Small intestine (tissue), 7 donors: ENCODE measurements at regions not wholly inside any gene's neighbourhood (a gene's known extent, or its start where the extent isn't known, plus 50 kb on each side); places are given as distances from the start of the nearest gene placed in this dataset.
A peak's percentile ranks its signal among the peaks of the same experiment; 100 is the strongest.

Experiments used
- DNase-seq, 2 donors: peaks; one replicate each; pipeline versions ENCODE4 v3.0.0 to v3.0.0-alpha.2; 2013
- FAIRE-seq: peaks from 2 replicates; lab custom pipeline; 2012; peaks lifted over from hg19 to GRCh38; lab: Jason Lieb, UNC
- H3K27ac ChIP-seq, 3 donors: one replicate each; pipeline ENCODE4 v1.5.1; 2013; ENCODE audit warnings: low read length in 2 of 3, mild to moderate bottlenecking in 2 of 3, control low read depth in 1 of 3, inconsistent platforms in 1 of 3, low read depth in 1 of 3, moderate library complexity in 1 of 3
- H3K27me3 ChIP-seq, 3 donors: one replicate each; pipeline ENCODE4 v1.6.1; 2013; ENCODE audit warnings: low read length in 3 of 3, inconsistent platforms in 1 of 3; ENCODE audit not compliant: control insufficient read depth in 3 of 3, insufficient read depth in 3 of 3
- H3K36me3 ChIP-seq, 3 donors: one replicate each; pipeline ENCODE4 v1.6.1; 2013; ENCODE audit warnings: low read length in 3 of 3, inconsistent platforms in 1 of 3, low read depth in 1 of 3, mild to moderate bottlenecking in 1 of 3, moderate library complexity in 1 of 3; ENCODE audit not compliant: control insufficient read depth in 3 of 3, insufficient read depth in 2 of 3
- H3K4me1 ChIP-seq, 3 donors: one replicate each; pipeline ENCODE4 v1.6.1; 2013; ENCODE audit warnings: low read length in 2 of 3, inconsistent platforms in 1 of 3, low read depth in 1 of 3, mild to moderate bottlenecking in 1 of 3, moderate library complexity in 1 of 3; ENCODE audit not compliant: control insufficient read depth in 3 of 3, insufficient read depth in 2 of 3
- H3K4me3 ChIP-seq, 3 donors: one replicate each; pipeline ENCODE4 v1.5.1; 2013; ENCODE audit warnings: low read length in 3 of 3, control low read depth in 1 of 3, inconsistent platforms in 1 of 3, low read depth in 1 of 3, mild to moderate bottlenecking in 1 of 3, moderate library complexity in 1 of 3
- H3K9me3 ChIP-seq, 2 donors: one replicate each; pipeline ENCODE4 v1.6.1; 2013; ENCODE audit warnings: low read depth in 1 of 2, low read length in 1 of 2; ENCODE audit not compliant: control insufficient read depth in 2 of 2, insufficient read depth in 1 of 2
- WGBS, 3 donors: extraction: QIAGEN DNeasy Blood & Tissue Kit; methylation state at CpG; one replicate each; pipeline ENCODE4 v1.1.7; 2013; 5-methylcytosine and 5-hydroxymethylcytosine counted together
- donor health status: healthy with polysubstance abuse.
- donor health status: control.
- donor health status: control.
- donor health status: Bipolar disorder and iron deficiency.
- donor health status: healthy.

DNA sequence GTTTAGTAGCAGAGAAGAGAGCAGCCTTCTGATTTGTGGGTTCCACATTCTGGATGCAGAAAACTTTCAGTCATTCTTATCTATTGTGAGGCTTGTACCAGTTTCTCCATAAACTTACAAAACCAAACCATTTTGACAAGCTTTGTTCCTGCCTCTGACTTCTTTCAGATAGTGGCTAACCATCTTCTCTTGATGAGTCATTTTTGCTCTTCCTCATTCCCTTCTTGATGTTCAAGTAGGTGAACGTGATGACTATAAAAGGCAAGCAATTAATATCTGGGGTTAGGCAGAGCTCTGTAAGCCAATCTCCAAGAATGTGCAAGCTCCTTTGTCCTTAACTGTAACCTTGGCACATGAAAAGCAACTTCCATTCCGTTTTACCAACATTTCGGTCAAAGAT lies 2083.1 kb upstream of the PIK3C3 start:
- no peak for FAIRE-seq
- WGBS, 3 donors: 43 to 71% (median 44%) methylated on average over 3 of the region's 3 CpGs
- Histone ChIP-seq H3K4me3 (no peak overlapping the region), H3K27ac (no peak overlapping the region), H3K4me1 (no peaks in the 10 kb centered on the region), H3K9me3 (no peaks in the 10 kb centered on the region), H3K27me3 (no peaks in the 10 kb centered on the region), H3K36me3 (no peaks in the 10 kb centered on the region)
- no peak for DNase-seq

DNA sequence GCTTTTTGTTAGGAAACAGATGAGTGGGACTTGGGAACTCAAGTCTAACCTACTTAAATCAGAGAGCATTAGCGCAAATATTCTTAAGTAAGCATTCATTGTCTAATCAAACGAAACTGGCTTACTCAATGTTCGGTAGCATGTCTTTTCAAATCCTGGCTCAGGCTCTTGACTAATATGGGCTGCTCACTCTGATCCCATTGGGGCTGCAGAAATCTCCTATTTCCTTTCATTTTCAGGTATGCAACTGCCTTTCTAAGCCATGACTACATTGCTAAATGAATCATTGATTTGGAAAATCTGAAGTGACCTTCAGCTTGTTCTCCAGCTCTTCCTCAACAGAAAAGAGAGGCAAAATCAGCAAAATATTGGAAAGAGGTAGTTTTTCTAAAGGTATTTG lies 2084.4 kb upstream of the PIK3C3 start:
- 56 to 68% (median 60%) methylated on average over 3 of the region's 3 CpGs for WGBS, 3 donors
- FAIRE-seq: no peak
- DNase-seq: no peak

DNA sequence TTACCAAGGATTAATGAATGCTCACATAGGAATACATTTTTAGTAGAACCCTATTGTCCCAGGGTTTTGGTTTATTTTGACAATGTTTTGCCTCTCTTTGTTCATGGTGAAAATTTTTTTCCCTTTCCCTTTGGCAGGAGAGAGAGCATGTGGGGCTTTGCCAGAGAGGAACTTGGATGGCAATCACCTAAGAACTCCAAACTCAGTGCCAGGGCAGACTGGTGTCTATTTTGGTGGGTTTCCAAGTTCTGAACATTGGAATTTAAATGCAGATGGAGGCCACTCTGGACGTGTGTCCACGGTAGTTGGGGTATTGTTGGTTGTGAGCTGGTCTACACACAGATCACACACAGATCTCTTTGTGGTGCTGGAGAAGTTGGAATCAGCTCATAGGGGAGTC lies 2091.1 kb upstream of the PIK3C3 start:
- no peaks in the 10 kb centered on the region for H3K9me3 ChIP-seq
- H3K27me3 ChIP-seq: no peaks in the 10 kb centered on the region
- H3K36me3 ChIP-seq: no peaks in the 10 kb centered on the region
- FAIRE-seq: no peak
- no peak overlapping the region for H3K27ac ChIP-seq
- no peak for DNase-seq
- no peak overlapping the region for H3K4me3 ChIP-seq
- no peaks in the 10 kb centered on the region for H3K4me1 ChIP-seq
- WGBS, 3 donors: 68 to 82% (median 69%) methylated on average over 2 of the region's 2 CpGs

More for the DNA sequence above, 2084.4 kb upstream of the PIK3C3 start:
- no peak overlapping the region for H3K4me3 ChIP-seq
- no peak overlapping the region for H3K27ac ChIP-seq
- no peaks in the 10 kb centered on the region for H3K36me3 ChIP-seq
- H3K27me3 ChIP-seq: no peaks in the 10 kb centered on the region
- no peaks in the 10 kb centered on the region for H3K9me3 ChIP-seq
- H3K4me1 ChIP-seq: no peaks in the 10 kb centered on the region

DNA sequence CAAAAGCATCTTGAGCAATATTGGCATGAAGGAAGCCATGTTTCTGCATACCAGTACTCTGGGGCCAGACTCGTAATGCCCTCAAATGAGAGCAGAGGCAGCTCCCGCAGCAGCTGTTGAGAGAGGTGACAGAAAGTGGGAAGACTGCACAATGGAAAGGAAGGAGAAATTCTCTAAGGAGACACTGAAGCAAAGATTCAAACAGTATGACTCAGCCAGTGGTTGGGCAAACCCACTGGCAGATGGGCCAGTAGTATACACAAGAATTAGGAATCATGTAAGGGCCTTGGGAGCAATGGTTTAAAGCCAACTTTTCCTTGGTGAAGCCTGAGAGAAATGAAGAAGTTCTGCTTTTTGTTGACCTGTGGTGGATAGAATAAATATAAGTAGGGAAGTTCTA lies 2092.7 kb upstream of the PIK3C3 start:
- H3K4me1 ChIP-seq: no peaks in the 10 kb centered on the region
- H3K27ac ChIP-seq: no peak overlapping the region
- DNase-seq (no peak), FAIRE-seq (no peak)
- H3K9me3 ChIP-seq: no peaks in the 10 kb centered on the region
- no peak overlapping the region for H3K4me3 ChIP-seq
- 90 to 94% (median 92%) methylated on average over 2 of the region's 2 CpGs for WGBS, 3 donors
- no peaks in the 10 kb centered on the region for H3K36me3 ChIP-seq
- H3K27me3 ChIP-seq: no peaks in the 10 kb centered on the region

DNA sequence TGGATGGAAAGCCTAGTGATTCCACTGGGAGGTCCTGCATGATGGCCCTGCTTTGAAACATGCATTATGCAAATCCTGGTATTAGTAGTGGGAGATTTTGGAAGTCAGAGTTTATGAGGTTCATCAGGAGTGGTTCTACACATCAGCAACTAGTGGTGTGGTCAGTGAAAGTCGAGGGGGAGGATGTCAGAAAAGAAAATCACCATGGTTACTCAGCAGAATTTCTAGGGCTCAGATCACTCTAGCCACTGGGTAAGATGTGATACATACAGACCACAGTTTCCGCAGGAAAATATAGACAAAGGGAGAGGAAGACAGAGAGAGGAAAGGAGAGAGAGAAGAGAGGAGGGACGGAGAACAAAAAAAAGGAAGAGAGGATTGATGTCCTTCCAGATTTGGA lies 2100.7 kb upstream of the PIK3C3 start:
- Histone ChIP-seq H3K4me1 (no peaks in the 10 kb centered on the region), H3K9me3 (no peaks in the 10 kb centered on the region), H3K27me3 (peaks cover 0 to 3% (median 0%) of the 10 kb centered on the region in 3 donors), H3K4me3 (no peak overlapping the region), H3K27ac (no peak overlapping the region), H3K36me3 (no peaks in the 10 kb centered on the region)
- 55 to 68% (median 64%) methylated on average over 3 of the region's 3 CpGs for WGBS, 3 donors
- FAIRE-seq (no peak), DNase-seq (no peak)

DNA sequence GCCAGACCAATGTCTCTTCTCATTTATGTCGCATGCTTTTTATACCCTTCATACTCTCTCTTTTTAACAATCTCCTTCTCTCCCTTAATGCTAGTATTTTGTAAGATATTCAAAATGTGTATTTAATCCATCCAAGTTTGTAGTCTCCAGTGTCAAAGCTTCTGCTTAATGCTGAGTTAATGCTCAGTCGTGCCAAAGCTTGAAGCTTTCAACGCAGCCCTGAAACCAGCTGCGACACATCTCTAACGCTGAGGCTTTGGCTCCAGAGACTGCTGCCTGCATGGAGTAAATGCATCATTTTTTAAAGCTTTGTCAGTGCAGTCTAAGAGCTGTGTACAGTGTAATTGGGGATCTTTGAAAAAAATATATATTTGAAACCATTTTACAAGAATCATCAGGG lies 2108.8 kb upstream of the PIK3C3 start:
- no peaks in the 10 kb centered on the region for H3K36me3 ChIP-seq
- DNase-seq: peak in 1 of 2 donors; percentile 14
- peaks cover 0 to 11% (median 0%) of the 10 kb centered on the region in 3 donors for H3K27me3 ChIP-seq

DNA sequence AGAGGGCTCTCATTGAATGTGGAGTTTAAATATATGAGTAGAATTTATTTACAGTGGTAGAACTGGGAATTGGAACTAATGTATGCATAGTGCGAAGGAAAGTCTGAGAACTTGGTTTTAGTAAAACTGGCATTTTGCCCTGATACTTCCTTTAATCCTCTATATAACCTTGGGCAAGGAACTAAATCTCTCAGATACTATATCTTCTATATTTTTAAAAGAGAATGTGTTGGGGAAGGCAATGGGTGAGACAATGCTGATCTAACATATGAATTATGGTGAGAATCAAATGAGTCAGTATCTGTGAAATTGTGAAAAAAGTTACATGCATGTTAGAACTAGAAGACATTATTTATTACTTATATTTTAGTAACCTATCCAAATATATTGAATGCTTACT lies 2109.4 kb upstream of the PIK3C3 start:
- H3K27ac ChIP-seq: no peak overlapping the region
- no peak for DNase-seq
- no peak overlapping the region for H3K4me3 ChIP-seq
- no peak for FAIRE-seq
- H3K9me3 ChIP-seq: no peaks in the 10 kb centered on the region
- no peaks in the 10 kb centered on the region for H3K36me3 ChIP-seq
- WGBS, 3 donors: 72 to 80% (median 73%) methylated on average over 1 of the region's 1 CpG
- peaks cover 0 to 2% (median 1%) of the 10 kb centered on the region in 3 donors for H3K4me1 ChIP-seq
- H3K27me3 ChIP-seq: peaks cover 0 to 11% (median 0%) of the 10 kb centered on the region in 3 donors

More for the DNA sequence above, 2108.8 kb upstream of the PIK3C3 start:
- no peak for FAIRE-seq
- Histone ChIP-seq H3K27ac (no peak overlapping the region), H3K4me3 (no peak overlapping the region), H3K4me1 (no peaks in the 10 kb centered on the region), H3K9me3 (no peaks in the 10 kb centered on the region)
- 63 to 85% (median 83%) methylated on average over 5 of the region's 5 CpGs for WGBS, 3 donors

DNA sequence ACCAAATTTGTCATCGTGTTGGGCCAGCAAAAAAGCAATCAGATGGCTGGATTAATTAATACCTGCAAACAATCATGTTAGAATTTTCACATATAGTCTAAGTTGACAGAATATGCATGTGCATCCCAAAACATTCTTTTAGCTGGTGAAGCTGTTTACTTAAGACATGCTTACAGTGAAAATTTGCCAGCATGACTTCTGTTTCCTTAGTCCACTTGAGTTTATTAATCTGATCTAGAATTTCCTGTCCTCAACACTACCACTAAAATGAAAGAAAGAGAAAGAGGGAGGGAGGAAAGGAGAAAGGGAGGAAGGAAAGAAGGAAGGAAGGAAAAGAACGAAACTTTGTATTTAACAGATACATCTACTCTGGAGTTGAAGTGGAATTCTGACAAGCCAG lies 2109.9 kb upstream of the PIK3C3 start:
- WGBS, 3 donors: 54 to 67% (median 59%) methylated on average over 2 of the region's 2 CpGs
- Histone ChIP-seq H3K27me3 (peaks cover 0 to 11% (median 0%) of the 10 kb centered on the region in 3 donors), H3K4me1 (peaks cover 0 to 4% (median 4%) of the 10 kb centered on the region in 3 donors), H3K36me3 (no peaks in the 10 kb centered on the region), H3K4me3 (no peak overlapping the region), H3K27ac (no peak overlapping the region), H3K9me3 (no peaks in the 10 kb centered on the region)
- FAIRE-seq (no peak), DNase-seq (no peak)

DNA sequence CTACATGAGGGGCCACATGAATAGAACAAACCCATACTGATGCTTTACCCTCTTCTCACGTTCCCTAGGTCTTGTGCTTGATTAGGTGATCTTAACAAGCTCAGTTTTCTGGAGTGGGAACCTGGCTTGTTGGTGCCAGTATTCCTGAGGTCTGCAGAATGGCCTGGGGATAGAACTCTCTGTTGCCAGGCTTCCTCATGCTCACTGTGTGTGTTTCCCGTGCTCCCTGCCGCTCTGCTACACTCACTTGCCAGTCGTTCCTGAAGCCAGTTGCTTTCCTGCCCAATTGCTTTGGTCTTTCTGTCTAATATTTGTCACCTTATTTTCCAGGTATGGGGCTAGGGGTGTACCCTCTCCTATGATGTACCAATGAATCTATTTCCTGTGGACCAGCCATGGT lies 2111.5 kb upstream of the PIK3C3 start:
- 63 to 81% (median 71%) methylated on average over 4 of the region's 4 CpGs for WGBS, 3 donors
- no peak for DNase-seq
- FAIRE-seq: no peak
- Histone ChIP-seq H3K27me3 (peaks cover 0 to 11% (median 0%) of the 10 kb centered on the region in 3 donors), H3K9me3 (no peaks in the 10 kb centered on the region), H3K4me1 (peaks cover 0 to 4% (median 4%) of the 10 kb centered on the region in 3 donors), H3K36me3 (no peaks in the 10 kb centered on the region), H3K4me3 (no peak overlapping the region), H3K27ac (no peak overlapping the region)
